Erythroblast (primary cell): ENCODE measurements at regions not wholly inside any gene's neighbourhood (a gene's known extent, or its start where the extent isn't known, plus 50 kb on each side); places are given as distances from the start of the nearest gene placed in this dataset.

Experiments
- GATA1 ChIP-seq: IDR thresholded peaks from 2 replicates; pipeline ENCODE4 v1.6.1; 2011; ENCODE audit warnings: low read depth, mild to moderate bottlenecking, control low read depth, low read length, moderate library complexity
- POLR2A ChIP-seq: IDR thresholded peaks from 2 replicates; pipeline ENCODE4 v1.6.1; 2011; ENCODE audit warnings: mild to moderate bottlenecking, low read length

GRCh38 chr12:41684997-41685396, 459.7 kb downstream of the GXYLT1 start:
- TF ChIP-seq POLR2A (no peak), GATA1 (no peak)
